GM19324 (cell line): ENCODE measurements at regions not wholly inside any gene's neighbourhood (a gene's known extent, or its start where the extent isn't known, plus 50 kb on each side); places are given as distances from the start of the nearest gene placed in this dataset.
"Not testable (repeated sequence)": the region's sequence is repeated elsewhere in the genome, so short reads cannot be mapped to it uniquely, and the experiment has no call there.

Experiments
- ATAC-seq: cut with Tn5 transposase; IDR thresholded peaks from one replicate; pipeline ENCODE4 v1.9.1; 2021; ENCODE audit warnings: mild to moderate bottlenecking, moderate library complexity; ENCODE audit not compliant: unreplicated experiment, low FRiP score

DNA sequence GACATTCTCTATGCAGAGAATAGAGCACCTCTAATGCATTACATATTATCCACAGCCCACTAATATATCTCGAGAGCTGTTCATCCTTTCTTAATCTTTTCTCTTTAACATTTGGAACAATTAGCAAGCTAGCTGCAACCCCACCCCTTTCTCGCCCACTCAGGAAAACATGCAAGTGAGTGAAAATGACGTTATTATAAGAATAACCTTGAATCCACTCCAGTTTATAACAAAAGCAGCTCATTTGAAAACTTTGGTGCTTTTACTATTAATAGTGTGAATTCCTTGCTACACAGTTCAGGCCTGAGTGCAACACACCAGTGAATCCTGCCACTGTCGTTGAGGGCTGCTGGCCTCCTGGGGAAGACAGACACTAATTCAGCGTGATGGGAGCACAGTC, 63.3 kb upstream of the BMAL1 start:
- no peak for ATAC-seq

DNA sequence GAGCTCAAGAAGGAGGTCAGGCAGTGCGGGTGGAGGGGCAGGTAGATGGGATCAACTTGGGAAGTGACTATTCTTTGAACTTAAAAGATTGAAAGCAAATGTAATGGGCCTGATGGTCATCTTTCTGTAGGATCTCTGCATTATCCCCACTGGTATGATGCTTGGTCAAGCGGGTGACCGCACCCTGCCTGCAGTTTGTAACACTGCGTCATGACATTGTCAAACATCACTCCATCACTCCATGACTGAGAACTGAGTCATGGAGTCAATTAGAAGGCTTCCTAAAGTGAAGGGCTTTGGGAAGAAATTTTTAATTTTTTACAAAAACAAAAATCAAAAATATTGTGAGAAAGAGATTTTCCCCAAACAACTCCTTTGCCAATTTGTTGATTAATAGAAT, 62.4 kb upstream of the BMAL1 start:
- ATAC-seq = no peak

DNA sequence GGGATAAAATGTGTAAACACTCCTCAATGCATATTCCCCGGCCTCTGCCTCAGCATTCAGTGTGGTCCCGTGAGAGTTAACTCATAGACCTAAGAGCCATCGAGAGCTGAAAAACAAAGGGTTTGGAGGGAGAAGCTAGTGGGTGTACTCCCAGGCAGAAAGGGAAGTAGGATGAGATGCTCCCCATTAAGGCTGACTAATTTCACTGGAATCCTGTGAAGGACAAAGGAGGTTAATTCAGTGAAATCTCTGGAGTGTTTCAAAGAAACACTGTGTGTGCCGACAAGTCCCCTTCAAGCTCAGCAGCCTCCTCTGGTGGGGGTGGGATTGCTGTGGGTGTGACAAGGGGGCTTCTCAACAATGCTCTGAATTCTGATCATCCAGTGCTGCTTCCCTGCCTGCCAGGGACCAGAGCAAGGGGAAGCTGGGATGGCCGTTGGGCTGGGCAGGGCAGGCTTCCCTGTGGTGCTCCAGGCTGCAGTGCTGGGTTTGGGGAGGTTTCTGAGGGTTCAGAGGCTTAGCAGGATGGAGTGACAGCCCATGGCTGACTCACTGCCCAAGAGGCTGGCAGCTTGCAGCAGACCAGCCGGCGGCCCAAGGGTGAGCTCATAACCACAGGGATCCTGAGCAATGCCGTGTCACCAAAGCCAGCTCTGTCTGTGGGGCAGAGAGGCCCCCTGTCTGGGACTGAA, 61.4 kb upstream of the BMAL1 start:
- ATAC-seq = no peak

DNA sequence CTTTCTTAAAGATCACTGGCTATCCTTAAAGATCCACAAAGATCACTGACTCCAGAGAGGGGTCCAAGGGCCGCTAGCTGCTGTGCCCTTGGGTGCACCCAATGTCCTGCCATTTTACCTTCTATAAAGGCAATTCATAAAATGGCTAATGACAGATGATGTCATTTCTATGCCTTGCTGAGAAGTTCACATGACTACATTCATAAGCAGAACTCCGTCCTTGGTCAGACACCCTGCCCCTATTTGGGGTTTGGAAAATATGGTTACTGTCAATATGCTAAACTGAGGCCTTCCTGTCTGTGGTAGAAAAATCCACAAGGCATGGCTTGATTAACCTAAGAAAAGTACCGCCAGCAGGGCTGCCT, 60.9 kb upstream of the BMAL1 start:
- ATAC-seq = no peak

DNA sequence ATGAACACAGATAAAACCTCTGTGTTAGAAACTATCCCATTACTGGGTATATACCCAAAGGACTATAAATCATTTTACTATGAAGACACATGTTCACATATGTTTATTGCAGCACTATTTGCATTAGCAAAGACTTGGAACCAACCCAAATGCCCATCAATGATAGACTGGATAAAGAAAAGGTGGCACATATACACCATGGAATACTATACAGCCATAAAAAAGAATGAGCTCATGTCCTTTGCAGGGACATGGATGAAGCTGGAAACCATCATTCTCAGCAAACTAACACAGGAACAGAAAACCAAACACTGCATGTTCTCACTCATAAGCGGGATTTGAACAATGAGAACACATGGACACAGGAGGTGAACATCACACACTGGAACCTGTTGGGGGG, 58.9 kb upstream of the BMAL1 start:
- ATAC-seq = not testable (repeated sequence)

DNA sequence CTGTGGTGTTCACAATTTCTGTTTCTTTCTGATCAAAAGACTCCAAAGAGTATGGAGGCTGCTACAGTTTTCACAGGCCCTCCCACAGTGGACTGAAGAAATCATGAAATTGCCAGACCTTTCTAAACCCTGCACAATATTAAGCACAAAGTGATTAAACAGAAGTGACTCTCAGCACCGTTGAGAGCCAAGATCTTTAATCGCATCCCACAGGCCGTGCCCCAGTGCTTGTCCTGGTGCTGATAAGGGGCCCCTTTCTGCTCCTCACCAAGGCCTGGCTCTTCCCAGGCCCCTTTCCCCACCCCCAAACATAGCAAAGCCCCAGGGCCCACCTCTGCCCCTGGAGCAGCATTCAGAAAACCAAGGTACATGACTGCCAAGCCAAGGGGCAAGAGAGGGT, 57.4 kb upstream of the BMAL1 start:
- no peak for ATAC-seq

DNA sequence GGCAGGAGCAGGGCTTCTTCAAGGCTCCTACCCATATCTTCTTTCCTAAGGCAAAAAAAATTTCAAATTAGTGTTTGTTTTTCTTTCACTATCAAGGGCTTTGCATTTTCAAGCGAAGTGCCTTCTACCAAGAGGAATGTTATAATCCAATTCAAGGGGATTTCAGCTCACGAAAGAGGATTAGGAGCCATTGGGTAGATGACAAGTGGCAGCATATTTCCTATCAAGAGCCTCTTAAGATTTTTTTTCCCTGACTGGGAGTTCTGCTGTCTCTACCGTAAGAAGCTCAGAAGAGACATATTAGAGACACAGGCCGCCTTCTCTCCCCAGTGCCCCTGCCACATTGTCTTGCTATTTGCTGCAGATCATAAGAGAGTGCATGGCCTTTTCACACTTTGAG, 55.9 kb upstream of the BMAL1 start:
- ATAC-seq = no peak

DNA sequence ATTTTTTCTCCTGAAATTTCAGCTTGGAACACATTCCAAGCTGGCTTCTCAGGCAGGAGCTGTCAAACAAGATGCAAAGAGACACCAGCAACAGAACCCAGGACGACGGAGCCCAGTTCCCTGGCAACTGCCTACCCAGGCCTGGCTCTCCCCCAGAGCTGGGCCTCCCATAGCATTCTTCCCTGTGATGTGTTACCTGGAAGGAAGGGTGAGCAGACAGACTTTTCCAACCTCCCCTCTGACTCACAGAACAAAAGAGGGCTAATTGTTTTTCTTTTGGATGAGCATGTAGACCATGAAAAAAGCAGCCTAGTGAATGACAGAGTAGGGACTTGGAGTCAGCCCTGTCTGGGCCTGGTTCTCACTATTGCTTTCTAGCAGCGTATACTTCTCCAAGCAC, 55.3 kb upstream of the BMAL1 start:
- no peak for ATAC-seq

DNA sequence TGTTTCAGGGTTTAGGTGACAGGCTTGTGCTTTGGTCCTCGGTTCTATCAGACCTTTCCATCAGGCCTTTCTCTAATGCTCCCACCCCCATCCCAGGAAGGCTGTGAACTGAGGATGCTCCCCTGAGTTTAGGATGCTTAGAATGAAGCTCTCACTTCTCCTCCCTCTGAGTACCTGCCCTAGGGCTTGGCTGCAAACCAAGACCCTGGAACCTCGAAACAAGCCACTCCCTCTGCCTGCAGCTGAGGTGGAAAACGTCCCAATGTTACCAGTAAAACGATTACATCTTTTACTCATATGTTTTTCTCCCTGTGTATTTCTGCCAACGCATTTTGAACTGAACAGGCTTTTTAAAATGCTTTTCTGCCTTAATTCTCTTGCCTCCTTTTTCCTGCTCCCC, 54.5 kb upstream of the BMAL1 start:
- ATAC-seq = no peak

DNA sequence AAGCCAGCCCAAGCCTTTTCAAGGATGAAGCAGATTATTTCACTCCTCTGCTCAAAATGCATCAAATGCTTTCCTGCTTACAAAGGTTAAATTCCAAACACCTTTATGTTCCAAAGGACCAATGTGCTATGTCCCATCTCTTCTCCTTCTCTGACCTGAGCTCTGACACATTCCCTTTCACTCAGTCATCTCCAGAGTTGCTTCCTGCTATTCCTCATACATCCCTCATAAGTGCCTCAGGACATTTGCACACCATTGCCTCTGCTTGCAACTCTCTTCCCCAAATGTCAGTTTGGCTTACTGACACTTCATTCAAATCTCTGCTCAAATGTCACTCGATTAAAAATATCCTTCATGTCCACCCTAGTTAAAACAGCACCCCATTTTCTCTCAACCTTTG, 53.3 kb upstream of the BMAL1 start:
- ATAC-seq = no peak

DNA sequence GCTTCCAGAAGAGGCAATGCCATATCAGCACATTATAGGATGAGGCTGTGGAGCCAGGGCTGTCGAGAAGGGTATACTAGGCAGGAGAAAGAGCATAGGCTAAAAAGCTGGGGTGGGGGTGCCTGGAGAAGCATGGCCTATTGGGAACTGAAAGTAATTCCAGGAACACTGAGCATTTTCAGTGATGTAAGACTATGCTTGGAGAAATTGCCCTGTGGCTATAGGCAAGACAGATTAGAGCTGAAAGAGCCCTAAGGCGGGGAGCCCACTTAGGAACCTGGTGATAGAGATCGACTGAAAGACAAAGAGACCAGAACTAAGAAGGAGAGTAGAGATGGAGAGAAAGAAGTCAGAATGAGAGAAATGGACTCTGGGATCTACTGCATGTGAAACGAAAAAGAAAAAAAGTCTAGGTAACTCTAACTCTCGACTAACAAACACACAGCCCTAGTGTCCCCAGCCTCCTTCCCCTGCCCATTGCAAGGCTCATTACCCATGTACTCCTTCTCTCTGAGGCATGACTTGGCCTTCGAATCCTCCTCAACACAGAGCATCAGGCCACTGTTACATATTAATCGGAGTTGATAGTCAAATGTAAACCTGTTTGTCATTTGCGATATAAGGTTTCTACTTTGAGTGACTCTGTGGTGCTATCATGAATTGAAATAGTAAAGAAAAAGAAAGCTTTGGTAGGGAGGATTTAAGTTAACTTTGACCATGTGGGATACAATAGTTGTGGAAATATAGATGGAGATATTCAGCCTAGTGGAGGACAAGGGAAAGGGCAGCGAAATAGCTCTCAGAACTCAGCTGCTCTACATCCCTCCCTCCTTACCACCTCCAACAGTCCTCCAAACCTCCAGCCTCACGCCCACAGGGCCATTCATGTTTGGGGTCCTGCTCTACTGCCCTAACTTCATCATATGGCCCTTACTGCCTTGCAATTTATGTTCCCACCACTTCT, 52.3 kb upstream of the BMAL1 start:
- no peak for ATAC-seq

DNA sequence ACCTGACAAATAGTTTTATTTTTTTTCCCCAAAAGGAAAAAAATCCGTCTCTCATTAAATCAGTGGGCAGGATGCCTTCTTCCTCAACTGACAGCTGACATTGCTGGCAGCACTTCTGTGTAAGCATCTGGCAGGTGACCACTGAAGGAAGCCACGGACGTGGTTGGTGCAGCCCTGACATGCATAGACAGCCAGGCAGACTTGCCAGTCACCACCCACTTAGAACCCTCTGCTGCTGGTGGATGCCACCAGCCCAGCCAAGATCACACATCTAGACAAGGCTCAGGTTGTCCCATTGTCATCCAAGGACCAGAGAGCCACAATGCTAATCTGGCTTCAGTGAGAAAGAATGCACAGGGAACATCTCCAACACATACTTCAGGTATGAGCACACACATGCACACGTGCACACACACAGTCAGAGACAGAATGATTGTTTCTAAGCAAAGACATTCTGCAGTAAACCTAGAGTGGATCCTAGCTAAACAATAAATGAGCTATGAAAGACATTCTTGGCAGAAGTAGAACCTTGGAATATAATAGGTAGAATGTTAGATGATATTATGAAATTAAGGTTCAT, 49.8 kb upstream of the BMAL1 start:
- ATAC-seq = no peak
